HG02623 (cell line): ENCODE measurements at regions not wholly inside any gene's neighbourhood (a gene's known extent, or its start where the extent isn't known, plus 50 kb on each side); places are given as distances from the start of the nearest gene placed in this dataset.
A peak's percentile ranks its signal among the peaks of the same experiment; 100 is the strongest.

Experiments used
- ATAC-seq: cut with Tn5 transposase; IDR thresholded peaks from one replicate; pipeline ENCODE4 v1.9.1; 2021; ENCODE audit warnings: moderate library complexity; ENCODE audit not compliant: unreplicated experiment

DNA sequence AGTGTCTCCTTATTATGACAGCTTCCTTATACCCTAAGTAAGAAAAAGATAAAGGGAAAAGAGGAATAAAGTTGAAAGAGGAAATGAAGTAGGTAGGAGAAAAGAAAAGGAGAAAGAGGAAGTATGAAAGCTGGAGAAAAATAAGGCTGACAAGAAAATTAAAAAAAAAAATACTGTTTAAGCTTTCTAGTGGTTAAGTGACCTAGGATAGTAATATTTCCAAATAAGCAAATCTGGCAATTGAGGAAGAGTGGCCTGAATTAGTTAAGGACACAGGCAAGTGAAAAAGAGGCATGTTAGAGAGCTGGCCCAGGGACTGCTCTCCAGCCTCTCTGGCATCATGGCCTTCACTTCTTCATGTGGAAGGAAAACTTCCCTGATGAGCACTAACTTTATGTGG is 76.5 kb upstream of the ADGRF1 start:
- ATAC-seq, result no peak

GRCh38 chr6:47117314-47117713 is 75.2 kb upstream of the ADGRF1 start:
- no peak for ATAC-seq

DNA sequence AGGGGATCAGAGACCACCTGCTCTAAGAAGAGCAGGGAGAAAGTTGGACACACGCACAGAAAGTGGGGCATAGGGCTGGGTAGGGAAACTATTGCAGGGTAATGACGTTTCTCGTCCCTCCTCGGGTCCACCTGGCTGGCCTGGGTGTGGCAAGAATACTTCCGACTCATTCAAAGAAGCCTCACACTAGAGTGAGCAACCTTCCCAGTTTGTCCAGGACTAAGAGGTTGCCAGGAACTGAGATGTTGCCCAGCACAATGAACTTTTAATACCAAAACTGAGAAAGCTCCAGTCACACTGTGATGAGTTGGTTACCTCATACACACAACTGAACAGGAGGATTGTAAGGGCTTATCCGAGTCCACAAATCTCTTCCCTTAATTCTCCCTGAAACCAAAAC is 74.5 kb upstream of the ADGRF1 start:
- no peak for ATAC-seq

DNA sequence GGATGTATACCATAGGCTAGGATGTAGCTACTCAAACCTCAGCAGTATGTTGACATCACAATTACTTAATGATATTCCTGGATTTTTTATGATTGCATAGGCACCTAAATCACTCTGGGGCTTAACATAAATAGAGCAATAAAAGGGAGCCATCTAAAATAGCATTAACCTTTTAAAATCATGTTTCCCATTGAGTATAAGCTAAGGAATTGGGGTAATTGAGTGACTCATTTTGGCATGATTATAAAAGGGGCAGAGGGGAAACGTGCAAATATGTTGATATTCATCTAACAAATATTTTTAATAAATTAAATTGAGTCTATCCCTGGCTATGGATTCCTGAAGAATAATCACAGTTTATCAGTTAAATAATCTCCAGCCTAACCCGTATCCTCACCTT is 74.0 kb upstream of the ADGRF1 start:
- ATAC-seq, result no peak

GRCh38 chr6:47114460-47114859 is 72.3 kb upstream of the ADGRF1 start:
- ATAC-seq, result no peak

GRCh38 chr6:47112317-47112716 is 70.2 kb upstream of the ADGRF1 start:
- ATAC-seq, result no peak

- ATAC-seq, result no peak
Observed at GRCh38 chr6:47111685-47112084, 69.6 kb upstream of the ADGRF1 start.

DNA sequence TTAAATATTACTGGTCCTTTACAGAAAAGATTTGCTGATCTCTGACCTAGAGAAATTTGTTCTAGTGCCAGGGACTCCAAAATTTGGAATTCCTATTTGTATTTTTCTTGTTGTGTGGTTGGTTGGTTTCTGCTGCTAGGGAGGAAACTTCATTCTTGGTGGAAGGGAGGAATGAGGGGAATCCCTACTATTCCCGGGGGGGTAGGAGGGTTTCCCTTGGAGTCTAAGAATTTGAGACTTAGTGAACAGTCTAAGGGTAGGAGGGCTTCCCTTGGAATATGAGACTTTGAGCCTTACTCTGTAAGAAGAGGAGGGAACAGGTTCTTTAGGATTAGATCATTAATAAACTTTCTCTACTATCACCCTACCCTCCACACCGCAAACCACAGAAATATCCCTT is 67.1 kb upstream of the ADGRF1 start:
- ATAC-seq, result no peak

DNA sequence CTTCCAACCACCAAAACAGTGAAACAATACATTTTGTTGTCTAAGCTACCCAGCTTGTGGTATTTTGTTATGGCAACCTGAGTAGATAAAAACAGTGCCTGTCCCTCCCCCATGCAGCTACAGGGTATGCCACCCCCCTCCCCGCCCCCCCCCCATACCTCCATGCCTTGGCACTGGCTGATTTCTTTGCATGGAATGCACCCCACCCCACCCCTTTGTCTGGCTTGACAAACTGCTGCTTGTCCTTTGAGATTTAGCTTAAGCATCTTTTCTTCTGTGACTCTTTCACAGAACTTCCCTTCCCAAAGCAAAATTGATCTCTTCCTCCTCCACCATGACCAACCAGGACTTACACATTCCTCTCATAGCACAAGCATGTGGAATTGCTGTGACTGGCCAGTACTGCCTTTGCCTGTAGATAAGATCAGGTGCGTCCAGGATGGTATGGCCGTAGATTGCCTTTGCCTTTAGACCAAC is 64.6 kb upstream of the ADGRF1 start:
- ATAC-seq, result no peak

DNA sequence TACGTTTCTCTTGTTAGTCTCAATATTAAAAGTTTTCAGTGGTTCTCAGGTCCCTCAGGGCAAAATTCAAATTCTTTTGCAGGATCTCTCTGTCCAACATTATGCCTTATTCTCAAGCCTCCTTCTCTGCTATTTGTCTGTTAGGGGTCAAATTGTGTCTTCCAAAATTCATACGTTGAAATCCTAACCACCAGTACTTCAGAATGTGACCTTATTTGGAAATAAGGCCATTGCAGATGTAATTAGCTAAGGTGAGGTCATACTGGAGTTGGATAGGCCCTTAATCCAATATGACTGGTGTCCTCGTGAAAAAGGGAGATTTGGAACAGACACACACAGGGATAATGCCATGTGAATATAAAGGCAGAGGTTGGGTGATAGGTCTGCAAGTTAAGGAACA is 64.1 kb upstream of the ADGRF1 start:
- ATAC-seq, result no peak

- no peak for ATAC-seq
Observed at GRCh38 chr6:47105469-47106178, 63.5 kb upstream of the ADGRF1 start.

- ATAC-seq, result no peak
Observed at GRCh38 chr6:47103931-47104330, 61.8 kb upstream of the ADGRF1 start.

DNA sequence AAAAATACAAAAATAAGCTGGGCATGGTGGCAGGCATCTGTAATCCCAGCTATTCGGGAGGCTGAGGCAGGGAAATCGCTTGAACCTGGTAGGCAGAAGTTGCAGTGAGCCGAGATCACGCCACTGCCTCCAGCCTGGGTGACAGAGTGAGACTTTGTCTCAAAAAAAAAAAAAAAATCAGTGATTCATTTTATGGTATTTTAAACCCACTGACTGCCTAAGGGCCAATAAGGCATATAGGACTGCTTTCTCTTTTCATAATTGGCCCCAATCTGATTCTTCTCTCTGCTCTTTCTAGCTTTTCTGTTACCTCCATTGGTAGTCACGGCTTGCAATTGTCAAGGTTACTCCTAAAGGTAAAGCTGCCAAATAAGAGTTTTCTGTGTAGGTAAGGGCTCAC is 60.2 kb upstream of the ADGRF1 start:
- ATAC-seq, result no peak

GRCh38 chr6:47098570-47098993 is 56.5 kb upstream of the ADGRF1 start:
- no peak for ATAC-seq

- peak; percentile 92 for ATAC-seq
Observed at GRCh38 chr6:47097092-47097945, 55.2 kb upstream of the ADGRF1 start.

- ATAC-seq, result no peak
Observed at GRCh38 chr6:47096211-47096895, 54.2 kb upstream of the ADGRF1 start.

DNA sequence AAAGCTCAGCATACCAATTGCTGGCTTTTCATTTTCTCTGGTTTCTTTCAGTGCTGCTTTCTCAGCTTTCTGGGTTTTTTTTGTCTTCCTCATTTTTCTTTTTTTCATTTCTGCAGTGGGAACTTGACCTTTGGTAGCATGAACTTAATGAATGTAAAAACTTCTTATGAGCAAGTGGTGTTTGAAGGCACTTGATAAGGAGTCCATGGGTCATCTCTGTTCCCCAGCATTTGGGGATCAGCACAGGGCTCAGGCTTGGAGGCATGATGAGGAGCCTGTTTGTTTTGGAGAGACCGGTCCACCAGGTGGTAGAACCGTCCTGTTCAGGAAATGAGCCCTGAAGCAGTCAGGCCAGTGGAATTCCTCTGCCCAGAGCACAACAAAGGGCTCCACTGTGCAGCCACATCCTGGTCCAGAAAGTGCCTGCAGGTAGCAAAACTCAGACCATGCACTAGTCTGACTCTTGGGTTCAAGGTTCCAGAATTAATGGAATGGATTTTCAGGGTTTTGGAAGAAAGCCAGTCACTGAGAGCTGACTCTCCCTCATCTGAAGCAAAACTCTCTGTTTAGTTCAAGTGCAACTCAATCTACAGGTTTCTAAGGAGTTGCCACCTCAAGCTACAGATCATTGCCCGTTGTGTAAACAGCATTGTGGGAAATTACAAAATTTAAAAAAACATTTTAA is 52.3 kb upstream of the ADGRF1 start:
- ATAC-seq, result no peak

GRCh38 chr6:47093169-47093568 is 51.0 kb upstream of the ADGRF1 start:
- ATAC-seq, result no peak

DNA sequence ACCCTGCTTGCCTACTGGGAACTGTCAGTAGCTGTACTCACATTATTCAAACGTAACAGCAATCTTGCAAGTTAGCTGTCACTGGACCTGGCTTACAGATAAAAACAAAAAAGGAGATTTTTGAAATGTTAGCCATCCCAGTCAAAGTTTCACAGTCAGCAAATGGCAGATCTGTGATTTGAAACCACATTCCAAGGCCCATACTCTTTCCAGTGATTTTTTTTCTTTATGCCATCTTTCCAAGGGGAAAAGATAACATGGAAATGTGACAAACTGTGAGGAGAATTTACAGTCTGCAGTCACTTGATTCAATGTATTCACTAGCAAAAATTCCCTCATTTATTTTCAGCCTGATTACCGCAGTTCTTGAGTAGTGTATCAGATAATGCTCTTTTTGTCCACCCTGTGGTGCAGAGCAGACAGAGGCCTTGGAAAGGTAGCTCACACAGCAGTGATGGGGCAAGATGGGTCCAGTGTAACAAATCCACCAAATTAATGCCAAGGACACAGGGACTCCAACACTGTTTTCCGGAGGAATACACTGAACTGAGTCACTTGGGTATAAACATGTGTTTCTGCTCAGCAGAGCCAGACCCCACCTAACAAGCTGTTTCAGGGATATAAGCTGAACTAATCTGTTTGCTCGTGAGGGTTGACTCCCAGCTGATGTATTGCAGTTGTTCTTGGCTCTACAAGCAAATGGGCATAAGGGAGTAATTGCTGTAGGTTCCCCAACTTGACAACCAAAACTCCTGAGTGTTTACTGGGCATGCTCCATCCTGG is 49.9 kb upstream of the ADGRF1 start:
- ATAC-seq, result no peak
